CD4-positive, alpha-beta T cell treated with Interleukin-10 for 1 hour (primary cell): ENCODE measurements at regions not wholly inside any gene's neighbourhood (a gene's known extent, or its start where the extent isn't known, plus 50 kb on each side); places are given as distances from the start of the nearest gene placed in this dataset.

Experiments used
- DNase-seq: peaks from one replicate; pipeline ENCODE4 v3.0.0-alpha.2; 2020

DNA sequence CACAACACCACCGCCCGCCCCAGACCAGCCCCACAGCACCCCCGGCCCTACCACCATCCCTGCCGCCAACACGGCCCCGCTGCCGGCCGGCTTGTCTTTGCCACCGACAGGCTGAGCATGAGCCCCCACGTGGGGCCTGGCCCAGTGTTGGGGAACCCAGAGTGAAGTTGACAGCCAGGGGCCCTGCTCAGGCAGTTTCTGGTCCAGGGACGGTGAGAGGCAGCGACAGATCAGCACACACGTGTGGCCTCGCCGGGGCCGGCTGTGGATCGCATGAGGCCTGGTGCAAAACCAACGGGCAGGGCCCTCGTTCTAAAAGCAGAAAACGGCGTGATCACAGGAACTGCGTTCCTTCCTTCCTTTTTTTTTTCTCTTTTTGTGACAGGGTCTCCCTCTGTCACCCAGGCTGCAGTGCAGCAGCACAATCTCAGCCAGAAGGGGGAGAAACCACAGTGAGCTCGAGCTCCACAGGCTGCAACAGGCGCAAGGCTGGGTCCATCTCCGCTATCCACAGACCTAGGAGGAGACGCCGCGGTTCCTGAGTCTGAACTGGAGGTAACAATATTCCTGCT, 50.5 kb upstream of the FBRSL1 start:
- DNase-seq: no peak

DNA sequence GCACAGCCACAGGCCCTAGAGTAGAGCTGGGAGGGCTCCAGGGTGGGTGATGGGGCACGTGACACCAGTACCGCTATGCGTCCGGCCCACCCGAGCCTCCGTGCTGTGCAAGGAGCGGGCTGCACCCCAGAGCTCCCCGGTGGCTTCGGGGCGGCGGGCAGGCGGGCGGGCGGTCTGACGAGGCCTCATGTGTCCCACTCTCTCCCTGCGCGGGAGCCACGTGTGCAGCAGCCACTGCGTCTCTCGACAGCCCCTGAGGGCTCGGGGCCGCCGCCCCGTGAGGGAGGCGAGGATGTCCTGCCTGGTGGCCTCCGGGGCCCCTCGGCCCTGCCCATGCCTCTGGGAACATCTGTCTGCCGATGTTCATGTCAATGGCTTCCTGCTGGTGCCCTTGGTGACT, 51.2 kb upstream of the FBRSL1 start:
- no peak for DNase-seq

GRCh38 chr12:132437943-132438700, 51.8 kb upstream of the FBRSL1 start:
- no peak for DNase-seq

DNA sequence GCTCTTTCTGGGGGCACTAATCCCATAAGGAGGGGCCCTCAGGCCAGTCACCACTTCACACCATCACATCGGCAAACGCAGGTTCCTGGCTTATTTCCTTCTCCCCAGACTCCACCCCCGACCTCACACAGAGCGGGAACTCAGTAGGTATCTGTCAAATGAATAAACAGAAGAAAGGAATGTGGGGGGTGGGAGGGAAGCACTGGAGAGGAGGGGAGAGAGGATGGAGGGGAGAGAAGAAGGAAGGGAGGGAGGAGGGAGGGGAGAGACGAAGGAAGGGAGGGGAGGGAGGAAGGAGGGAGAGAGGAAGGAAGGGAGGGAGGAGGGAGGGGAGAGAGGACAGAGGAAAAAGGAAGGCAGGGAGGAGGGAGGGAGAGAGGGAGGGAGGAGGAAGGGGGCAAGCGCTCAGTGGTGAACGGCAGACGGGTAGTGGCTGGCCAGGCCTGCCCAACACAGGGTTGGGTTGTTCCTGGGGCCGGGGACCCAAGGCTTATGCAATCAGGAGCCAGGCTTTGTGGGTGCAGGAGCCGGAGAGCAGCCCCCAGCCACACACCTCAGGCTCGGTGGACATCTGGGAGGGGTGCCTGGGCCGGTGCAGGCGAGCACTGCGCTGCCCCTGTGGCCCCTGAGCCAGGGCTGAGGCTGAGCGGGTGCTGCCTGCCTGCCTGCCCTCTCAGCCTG, 52.6 kb upstream of the FBRSL1 start:
- no peak for DNase-seq

DNA sequence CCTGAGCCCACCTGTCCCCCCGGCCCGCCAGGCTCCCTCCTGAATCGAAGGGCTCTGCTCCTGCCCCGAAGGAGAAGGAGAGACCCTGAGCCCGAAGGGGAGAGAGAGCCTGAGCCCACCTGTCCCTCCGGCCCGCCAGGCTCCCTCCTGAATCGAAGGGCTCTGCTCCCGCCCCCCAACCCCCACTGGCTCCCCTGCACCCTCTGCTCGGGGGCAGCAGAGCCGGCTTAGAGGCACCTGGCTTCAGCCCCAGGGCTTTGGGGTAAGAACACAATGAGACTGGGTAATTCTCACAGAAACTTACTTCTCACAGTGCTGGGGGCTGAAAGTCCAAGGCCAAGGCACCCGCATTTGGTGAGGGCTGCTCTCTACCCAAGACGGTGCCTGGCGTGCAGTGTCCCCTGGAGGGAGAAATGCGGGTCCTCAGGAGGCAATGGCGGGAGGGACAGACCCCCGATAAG, 53.1 kb upstream of the FBRSL1 start:
- DNase-seq: no peak

DNA sequence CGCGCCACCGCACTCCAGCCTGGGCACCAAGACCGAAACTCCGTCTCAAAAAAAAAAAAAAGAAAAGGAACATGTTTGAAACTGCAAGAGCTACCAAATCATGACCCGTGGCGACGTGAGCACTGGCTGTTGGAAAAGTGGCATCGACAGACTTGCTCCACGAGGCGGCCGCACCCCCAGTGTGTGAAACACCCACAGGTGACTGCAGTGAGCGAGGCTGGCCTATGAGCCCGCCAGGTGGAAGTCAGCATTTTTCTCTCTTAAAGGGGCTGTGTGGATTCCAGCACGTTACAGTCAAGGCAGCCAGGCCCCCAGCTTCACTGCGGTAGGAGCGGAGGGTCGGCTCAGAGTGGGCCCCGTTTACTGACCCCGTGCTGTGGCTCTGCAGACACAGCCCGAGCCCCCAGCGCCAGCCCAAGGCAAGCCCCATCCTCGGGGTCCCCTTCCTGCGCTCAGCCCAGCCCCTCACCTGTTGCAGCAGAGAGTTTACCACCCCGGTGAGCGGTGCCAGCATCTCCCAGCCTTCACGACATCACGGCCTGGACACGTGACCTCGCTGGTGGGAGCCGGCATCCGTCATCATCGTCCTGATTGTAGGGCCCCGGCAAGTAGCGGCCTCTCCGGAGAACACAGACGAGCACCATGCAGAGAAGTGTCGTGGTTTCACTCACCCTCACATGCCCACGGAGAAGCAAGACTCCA, 54.3 kb upstream of the FBRSL1 start:
- DNase-seq: no peak

DNA sequence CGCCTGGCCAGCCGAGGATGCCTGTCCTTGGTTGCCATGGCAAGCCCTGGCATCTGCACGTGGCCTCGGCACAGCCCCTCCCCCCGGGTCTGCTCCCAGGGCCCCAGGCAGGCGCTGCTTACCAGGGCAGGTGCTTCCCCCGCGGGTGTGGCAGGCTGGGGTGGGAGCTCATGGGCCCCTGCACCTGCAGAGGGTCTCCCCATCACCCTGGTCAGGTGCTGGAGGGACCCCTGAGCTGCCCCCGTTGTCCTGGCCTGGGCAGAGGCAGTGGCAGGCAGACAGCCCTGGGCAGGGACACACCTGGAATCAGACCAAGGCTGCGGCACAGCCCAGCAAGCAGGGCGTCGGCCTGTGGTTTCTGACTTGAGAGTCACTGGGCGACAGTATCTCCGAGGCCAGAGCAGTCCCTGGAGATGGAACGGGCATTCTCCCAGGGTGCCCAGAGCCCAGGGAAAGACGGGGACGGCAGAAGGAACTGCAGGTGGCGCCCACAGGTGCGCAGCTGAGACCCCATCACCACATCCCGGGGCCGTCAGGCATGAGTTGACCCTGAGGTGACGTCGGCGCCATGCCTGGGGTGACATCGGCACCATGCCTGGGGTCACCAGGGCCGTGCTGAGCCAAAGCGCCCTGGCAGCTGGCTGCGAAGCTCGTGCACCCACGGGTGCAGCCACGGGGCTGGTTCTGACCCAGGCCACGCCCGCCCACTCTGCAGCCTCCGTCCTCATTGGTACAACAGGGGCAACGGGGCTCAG, 56.1 kb upstream of the FBRSL1 start:
- no peak for DNase-seq

DNA sequence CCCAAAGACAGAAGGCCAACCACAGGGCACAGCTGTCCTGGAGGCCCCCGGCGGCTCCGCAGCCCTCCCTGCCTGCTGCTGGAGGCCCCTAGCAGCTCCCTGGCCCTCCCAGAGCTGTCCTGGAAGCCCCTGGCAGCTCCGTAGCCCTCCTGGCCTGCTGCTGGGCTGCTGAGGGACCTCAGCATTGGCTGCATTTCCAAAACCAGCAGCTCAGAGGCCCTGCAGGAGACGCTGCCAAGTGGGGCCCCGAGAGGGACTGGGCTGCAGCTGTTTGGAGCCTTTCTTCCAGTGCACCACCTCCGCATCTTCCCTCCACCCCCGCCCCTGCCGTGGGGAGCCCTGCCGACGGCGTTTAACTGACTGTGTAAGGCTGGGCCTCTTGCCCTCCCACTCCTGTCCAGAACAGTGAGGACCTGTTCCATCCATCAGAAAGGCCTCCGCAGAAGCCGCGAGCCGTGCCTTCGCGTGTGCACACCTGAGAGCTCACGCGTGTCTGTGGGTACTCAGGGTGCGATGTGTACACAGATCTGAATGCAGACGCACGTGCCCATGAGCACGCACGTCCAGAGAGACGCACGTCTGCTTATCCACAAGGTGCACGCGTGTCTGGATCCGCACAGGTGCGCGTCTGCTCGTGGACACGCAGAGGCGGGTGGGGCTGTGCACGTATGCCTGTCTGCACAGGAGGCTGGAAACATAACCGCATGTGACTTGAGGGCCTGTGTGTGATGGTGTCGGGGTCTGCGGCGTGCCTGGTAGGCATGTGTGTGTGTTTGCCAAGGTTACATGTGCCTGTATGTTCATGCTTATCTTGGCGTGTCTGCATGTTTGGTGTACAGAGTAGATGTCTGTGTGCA, 57.0 kb upstream of the FBRSL1 start:
- DNase-seq: no peak

GRCh38 chr12:132432126-132432705, 57.7 kb upstream of the FBRSL1 start:
- DNase-seq: no peak

GRCh38 chr12:132430838-132431774, 58.8 kb upstream of the FBRSL1 start:
- no peak for DNase-seq

GRCh38 chr12:132429946-132430643, 59.9 kb upstream of the FBRSL1 start:
- DNase-seq: peak; percentile 67

GRCh38 chr12:132429602-132429945, 60.4 kb upstream of the FBRSL1 start:
- DNase-seq: no peak

GRCh38 chr12:132428936-132429601, 60.9 kb upstream of the FBRSL1 start:
- no peak for DNase-seq

GRCh38 chr12:132427999-132428935, 61.7 kb upstream of the FBRSL1 start:
- no peak for DNase-seq

DNA sequence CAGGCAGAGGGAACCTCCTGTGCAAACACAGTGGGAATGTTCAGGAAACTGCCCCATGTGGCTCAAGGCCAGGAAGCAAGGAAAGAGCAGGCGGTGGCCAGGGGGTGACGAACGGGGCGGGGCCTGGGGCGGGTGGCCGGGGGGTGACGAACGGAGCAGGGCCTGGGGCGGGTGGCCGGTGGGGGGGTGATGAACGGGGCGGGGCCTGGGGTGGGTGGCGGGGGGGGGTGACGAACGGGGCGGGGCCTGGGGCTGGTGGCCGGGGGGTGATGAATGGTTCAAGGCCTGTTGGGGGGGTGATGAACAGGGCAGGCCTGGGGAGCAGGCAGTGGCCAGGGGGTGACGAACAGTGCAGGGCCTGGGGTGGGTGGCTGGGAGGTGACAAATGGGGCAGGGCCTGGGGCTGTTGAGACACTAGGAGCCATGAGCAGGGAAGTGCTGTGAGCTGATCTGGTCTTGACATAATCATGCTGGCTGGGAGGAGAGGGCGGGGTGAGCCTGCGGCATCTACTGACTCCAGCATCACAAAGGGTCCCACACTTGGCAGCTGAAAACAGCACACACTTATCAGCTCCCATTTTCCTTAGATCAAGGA, 62.7 kb upstream of the FBRSL1 start:
- no peak for DNase-seq

- DNase-seq: no peak
Measured at GRCh38 chr12:132426349-132427173, 63.4 kb upstream of the FBRSL1 start.

GRCh38 chr12:132424811-132425210, 65.1 kb upstream of the FBRSL1 start:
- no peak for DNase-seq
